Neural progenitor cell (in vitro differentiated cells): ENCODE measurements at regions not wholly inside any gene's neighbourhood (a gene's known extent, or its start where the extent isn't known, plus 50 kb on each side); places are given as distances from the start of the nearest gene placed in this dataset.

ENCODE experiments used
- CTCF ChIP-seq: fragments of 200-600 bp; sonication (generic); IDR thresholded peaks from 2 replicates; pipeline ENCODE4 v1.5.1; 2017; ENCODE audit warnings: antibody characterized with exemption, mild to moderate bottlenecking
- EZH2 ChIP-seq: fragments of 200-600 bp; sonication (generic); IDR thresholded peaks from 2 replicates; pipeline ENCODE4 v1.6.1; 2017; ENCODE audit warnings: antibody characterized with exemption, mild to moderate bottlenecking, moderate library complexity
- EZH2phosphoT487 ChIP-seq: fragments of 200-600 bp; sonication (generic); IDR thresholded peaks from 2 replicates; pipeline ENCODE4 v1.6.1; 2017; ENCODE audit warnings: antibody characterized with exemption

GRCh38 chr18:78492813-78493371 is 486.7 kb upstream of the SALL3 start:
- no peak for TF ChIP-seq CTCF
- no peak for TF ChIP-seq EZH2
- no peak for TF ChIP-seq EZH2phosphoT487
